ENCODE measurements at regions not wholly inside any gene's neighbourhood (a gene's known extent, or its start where the extent isn't known, plus 50 kb on each side); places are given as distances from the start of the nearest gene placed in this dataset.

GRCh38 chr6:26202811-26203583 is 115.8 kb downstream of the HFE start:
- Histone ChIP-seq H4K20me1 (ENCODE audit: control insufficient read depth, insufficient read depth, low read depth, low read length) (no peaks in the 10 kb centered on the region), H3K9me3 (ENCODE audit: control insufficient read depth, insufficient read depth, low read length) (no peaks in the 10 kb centered on the region), H3K27ac (ENCODE audit: low read depth, low read length) (peak overlapping the region; percentile 92), H3K9me2 (replicated peaks; ENCODE audit: control insufficient read depth, low read length) (no peaks in the 10 kb centered on the region), H3K4me3 (ENCODE audit: low read length) (peak overlapping the region; percentile 37; the same call in 1 of the 2 replicates), H3K27me3 (ENCODE audit: control insufficient read depth, low read length) (no peaks in the 10 kb centered on the region), H3K36me3 (ENCODE audit: control insufficient read depth, low read length) (peaks cover 18% of the 10 kb centered on the region), H3K4me1 (ENCODE audit: control insufficient read depth, low read length) (peaks cover 73% of the 10 kb centered on the region), H3F3A (ENCODE audit: control insufficient read depth, insufficient read depth) (peaks cover 71% of the 10 kb centered on the region), H3K4me2 (ENCODE audit: low read length) (peak overlapping the region; percentile 49), H3K79me2 (ENCODE audit: control insufficient read depth, low read length) (no peaks in the 10 kb centered on the region)
- no peak for TF ChIP-seq EZH2phosphoT487 (IDR thresholded peaks at IDR 0.05; ENCODE audit: borderline replicate concordance, low read length)
- no peak for TF ChIP-seq CTCF (IDR thresholded peaks at IDR 0.05; ENCODE audit: low read depth, low read length, poor library complexity, severe bottlenecking)

- H3K4me1 ChIP-seq (ENCODE audit: control insufficient read depth, low read length) = peaks cover 71% of the 10 kb centered on the region
- no peaks in the 10 kb centered on the region for H3K9me3 ChIP-seq (ENCODE audit: control insufficient read depth, insufficient read depth, low read length)
- H3K4me2 ChIP-seq (ENCODE audit: low read length) = peak overlapping the region; percentile 89
- H3K27me3 ChIP-seq (ENCODE audit: control insufficient read depth, low read length) = no peaks in the 10 kb centered on the region
- peaks cover 69% of the 10 kb centered on the region for H3F3A ChIP-seq (ENCODE audit: control insufficient read depth, insufficient read depth)
- H3K36me3 ChIP-seq (ENCODE audit: control insufficient read depth, low read length) = peaks cover 9% of the 10 kb centered on the region
- TF ChIP-seq CTCF (IDR thresholded peaks at IDR 0.05; ENCODE audit: low read depth, low read length, poor library complexity, severe bottlenecking) (no peak), EZH2phosphoT487 (IDR thresholded peaks at IDR 0.05; ENCODE audit: borderline replicate concordance, low read length) (no peak)
- no peaks in the 10 kb centered on the region for H4K20me1 ChIP-seq (ENCODE audit: control insufficient read depth, insufficient read depth, low read depth, low read length)
- peak overlapping the region; percentile 79 for H3K4me3 ChIP-seq (ENCODE audit: low read length)
- H3K9me2 ChIP-seq (replicated peaks; ENCODE audit: control insufficient read depth, low read length) = no peaks in the 10 kb centered on the region
- H3K79me2 ChIP-seq (ENCODE audit: control insufficient read depth, low read length) = no peaks in the 10 kb centered on the region
- peak overlapping the region; percentile 92 for H3K27ac ChIP-seq (ENCODE audit: low read depth, low read length)
Observed at GRCh38 chr6:26204332-26205160, 117.3 kb downstream of the HFE start.

- H3K79me2 ChIP-seq (ENCODE audit: control insufficient read depth, low read length) = no peaks in the 10 kb centered on the region
- TF ChIP-seq EZH2phosphoT487 (IDR thresholded peaks at IDR 0.05; ENCODE audit: borderline replicate concordance, low read length) (no peak), CTCF (IDR thresholded peaks at IDR 0.05; ENCODE audit: low read depth, low read length, poor library complexity, severe bottlenecking) (no peak)
- H3K9me2 ChIP-seq (replicated peaks; ENCODE audit: control insufficient read depth, low read length) = no peaks in the 10 kb centered on the region
- peaks cover 9% of the 10 kb centered on the region for H3K36me3 ChIP-seq (ENCODE audit: control insufficient read depth, low read length)
- H4K20me1 ChIP-seq (ENCODE audit: control insufficient read depth, insufficient read depth, low read depth, low read length) = no peaks in the 10 kb centered on the region
- peak overlapping the region; percentile 92 for H3K27ac ChIP-seq (ENCODE audit: low read depth, low read length)
- peak overlapping the region; percentile 89 for H3K4me2 ChIP-seq (ENCODE audit: low read length)
- peak overlapping the region; percentile 79 for H3K4me3 ChIP-seq (ENCODE audit: low read length)
- peaks cover 66% of the 10 kb centered on the region for H3K4me1 ChIP-seq (ENCODE audit: control insufficient read depth, low read length)
- no peaks in the 10 kb centered on the region for H3K27me3 ChIP-seq (ENCODE audit: control insufficient read depth, low read length)
- H3F3A ChIP-seq (ENCODE audit: control insufficient read depth, insufficient read depth) = peaks cover 64% of the 10 kb centered on the region
- H3K9me3 ChIP-seq (ENCODE audit: control insufficient read depth, insufficient read depth, low read length) = no peaks in the 10 kb centered on the region
Observed at GRCh38 chr6:26205161-26205624, 118.0 kb downstream of the HFE start.
